A549 (cell line): ENCODE measurements at regions not wholly inside any gene's neighbourhood (a gene's known extent, or its start where the extent isn't known, plus 50 kb on each side); places are given as distances from the start of the nearest gene placed in this dataset.

Experiments used
- BHLHE40 ChIP-seq: IDR thresholded peaks from 2 replicates; pipeline ENCODE4 v1.6.1; 2012; ENCODE audit warnings: low read depth, low read length, inconsistent platforms
- CBX2 ChIP-seq: fragments of 200-600 bp; sonication (generic); IDR thresholded peaks from 2 replicates; pipeline ENCODE4 v1.6.1; 2016; ENCODE audit warnings: low read depth, mild to moderate bottlenecking, borderline replicate concordance
- CEBPB ChIP-seq, 2 experiments: fragments of >200 bp in 1 of 2; sonication (Bioruptor Twin) in 1 of 2; formaldehyde crosslinking in 1 of 2; IDR thresholded peaks; 2 replicates each; pipeline ENCODE4 v1.6.1; 2012 to 2016
- FOSL2 ChIP-seq, 2 experiments: fragments of 450-650 bp in 1 of 2; fragments of >200 bp in 1 of 2; sonication (Bioruptor Twin) in 1 of 2; formaldehyde crosslinking; IDR thresholded peaks; 2 replicates each; pipeline versions ENCODE4 v1.5.0 to v1.6.1; 2016 to 2020; ENCODE audit warnings: mild to moderate bottlenecking in 1 of 2, moderate library complexity in 1 of 2
- HOXB5 ChIP-seq: fragments of 250-450 bp; sonication (Bioruptor Pico); IDR thresholded peaks from 2 replicates; pipeline ENCODE4 v1.5.0; 2020; ENCODE audit warnings: mild to moderate bottlenecking, moderate library complexity
- KDM5A ChIP-seq: fragments of 200-600 bp; sonication (generic); IDR thresholded peaks from 2 replicates; pipeline ENCODE4 v1.6.1; 2016; ENCODE audit warnings: antibody characterized with exemption, mild to moderate bottlenecking
- POLR2A ChIP-seq: IDR thresholded peaks from 2 replicates; pipeline ENCODE4 v1.6.1; 2012; ENCODE audit warnings: mild to moderate bottlenecking, low read length
- RAD21 ChIP-seq, 2 experiments: fragments of >200 bp in 1 of 2; sonication (Bioruptor Twin) in 1 of 2; formaldehyde crosslinking in 1 of 2; IDR thresholded peaks in 1 of 2; conservative IDR thresholded peaks in 1 of 2; 2 replicates in 1 of 2; 3 replicates in 1 of 2; pipeline ENCODE4 v1.6.1; 2012 to 2018; ENCODE audit warnings: inconsistent platforms in 1 of 2
- REST ChIP-seq: fragments of 200-600 bp; sonication (generic); IDR thresholded peaks from 2 replicates; pipeline ENCODE4 v1.6.1; 2016; ENCODE audit warnings: antibody characterized with exemption, mild to moderate bottlenecking, moderate library complexity
- SMC3 ChIP-seq: fragments of >200 bp; sonication (Bioruptor Twin); formaldehyde crosslinking; IDR thresholded peaks from 3 replicates; pipeline ENCODE4 v1.6.1; 2018; ENCODE audit warnings: inconsistent platforms
- TP53 ChIP-seq: fragments of 250-450 bp; sonication (Bioruptor Pico); IDR thresholded peaks from 2 replicates; pipeline ENCODE4 v1.5.0; 2021; ENCODE audit warnings: mild to moderate bottlenecking, moderate library complexity
- USF2 ChIP-seq: fragments of 450-650 bp; IDR thresholded peaks from 2 replicates; pipeline ENCODE4 v1.6.1; 2014; ENCODE audit warnings: antibody characterized with exemption
- TF ChIP-seq, protein P1 (sequence below): fragments of >200 bp; sonication (Bioruptor Twin); formaldehyde crosslinking; IDR thresholded peaks from 3 replicates; pipeline ENCODE4 v1.5.1; 2016
- TF ChIP-seq, protein P2 (sequence below): IDR thresholded peaks from 2 replicates; pipeline ENCODE4 v1.6.1; 2012

DNA sequence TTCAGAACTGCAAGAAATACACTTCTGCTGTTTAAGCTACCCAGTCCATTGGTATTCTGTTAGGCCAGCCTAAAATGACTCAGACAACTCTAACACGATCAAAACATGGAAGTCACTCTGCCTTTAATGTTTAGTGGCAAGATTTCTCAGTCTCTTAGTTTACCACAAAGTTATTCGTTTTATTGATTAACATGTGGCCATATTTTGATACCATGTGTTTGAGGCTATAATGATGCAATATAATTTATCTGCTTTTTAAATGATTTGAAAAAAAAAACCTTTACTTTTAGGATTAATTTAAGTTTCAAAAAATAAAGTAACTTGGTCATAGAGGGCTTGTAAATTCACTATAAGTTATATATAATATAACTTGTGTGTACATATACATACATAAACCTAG is 223.4 kb downstream of the SPRY2 start:
- TF ChIP-seq, protein P1, sequence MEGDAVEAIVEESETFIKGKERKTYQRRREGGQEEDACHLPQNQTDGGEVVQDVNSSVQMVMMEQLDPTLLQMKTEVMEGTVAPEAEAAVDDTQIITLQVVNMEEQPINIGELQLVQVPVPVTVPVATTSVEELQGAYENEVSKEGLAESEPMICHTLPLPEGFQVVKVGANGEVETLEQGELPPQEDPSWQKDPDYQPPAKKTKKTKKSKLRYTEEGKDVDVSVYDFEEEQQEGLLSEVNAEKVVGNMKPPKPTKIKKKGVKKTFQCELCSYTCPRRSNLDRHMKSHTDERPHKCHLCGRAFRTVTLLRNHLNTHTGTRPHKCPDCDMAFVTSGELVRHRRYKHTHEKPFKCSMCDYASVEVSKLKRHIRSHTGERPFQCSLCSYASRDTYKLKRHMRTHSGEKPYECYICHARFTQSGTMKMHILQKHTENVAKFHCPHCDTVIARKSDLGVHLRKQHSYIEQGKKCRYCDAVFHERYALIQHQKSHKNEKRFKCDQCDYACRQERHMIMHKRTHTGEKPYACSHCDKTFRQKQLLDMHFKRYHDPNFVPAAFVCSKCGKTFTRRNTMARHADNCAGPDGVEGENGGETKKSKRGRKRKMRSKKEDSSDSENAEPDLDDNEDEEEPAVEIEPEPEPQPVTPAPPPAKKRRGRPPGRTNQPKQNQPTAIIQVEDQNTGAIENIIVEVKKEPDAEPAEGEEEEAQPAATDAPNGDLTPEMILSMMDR, result no peak
- no peak for TF ChIP-seq SMC3
- TF ChIP-seq FOSL2 (IDR thresholded peaks at IDR 0.05), result no peak
- TF ChIP-seq FOSL2 (CRISPR knock-in tag; IDR thresholded peaks at IDR 0.05), result no peak
- TF ChIP-seq REST, result no peak
- TF ChIP-seq KDM5A, result no peak
- no peak for TF ChIP-seq CBX2
- no peak for TF ChIP-seq POLR2A
- no peak for TF ChIP-seq BHLHE40
- no peak for TF ChIP-seq HOXB5 (CRISPR knock-in tag)
- TF ChIP-seq, protein P2, sequence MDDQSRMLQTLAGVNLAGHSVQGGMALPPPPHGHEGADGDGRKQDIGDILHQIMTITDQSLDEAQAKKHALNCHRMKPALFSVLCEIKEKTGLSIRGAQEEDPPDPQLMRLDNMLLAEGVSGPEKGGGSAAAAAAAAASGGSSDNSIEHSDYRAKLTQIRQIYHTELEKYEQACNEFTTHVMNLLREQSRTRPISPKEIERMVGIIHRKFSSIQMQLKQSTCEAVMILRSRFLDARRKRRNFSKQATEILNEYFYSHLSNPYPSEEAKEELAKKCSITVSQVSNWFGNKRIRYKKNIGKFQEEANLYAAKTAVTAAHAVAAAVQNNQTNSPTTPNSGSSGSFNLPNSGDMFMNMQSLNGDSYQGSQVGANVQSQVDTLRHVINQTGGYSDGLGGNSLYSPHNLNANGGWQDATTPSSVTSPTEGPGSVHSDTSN, result no peak
- TF ChIP-seq USF2, result no peak
- no peak for TF ChIP-seq RAD21 (conservative IDR thresholded peaks at IDR 0.05 in 1 of 2, IDR thresholded peaks at IDR 0.05 in 1 of 2)
- no peak for TF ChIP-seq CEBPB (IDR thresholded peaks at IDR 0.05)
- TF ChIP-seq TP53 (CRISPR knock-in tag), result no peak
